Caco-2 (cell line): ENCODE measurements at regions not wholly inside any gene's neighbourhood (a gene's known extent, or its start where the extent isn't known, plus 50 kb on each side); places are given as distances from the start of the nearest gene placed in this dataset.

Experiments
- BruUV-seq: library from RNA; stranded (reverse); fragments of 400-500 nt; replicated peaks from 2 replicates; lab custom pipeline; 2021; lab: Mats Ljungman, UMichigan
- CTCF ChIA-PET: fragments of 300-600 bp; sonication (Branson Sonifier 250); formaldehyde crosslinking; loops from one replicate; lab custom pipeline; 2022; ENCODE audit warnings: antibody characterized with exemption; lab: Charles Lee
- POLR2A ChIA-PET: fragments of 300-600 bp; sonication (Branson Sonifier 250); formaldehyde crosslinking; loops from one replicate; lab custom pipeline; 2022; ENCODE audit warnings: antibody characterized with exemption; lab: Charles Lee
- DNase-seq, 2 experiments: peaks; one replicate each; pipeline versions ENCODE4 v3.0.0 to v3.0.0-alpha.2; 2020 to 2022
- H3K27me3 ChIP-seq: replicated peaks from 2 replicates; pipeline ENCODE4 v1.6.0; 2011; ENCODE audit warnings: low read length; ENCODE audit not compliant: control insufficient read depth, insufficient read depth
- H3K36me3 ChIP-seq: 2 replicates; pipeline ENCODE4 v1.5.1; 2011; ENCODE audit warnings: low read length; ENCODE audit not compliant: control insufficient read depth, insufficient read depth
- H3K4me1 ChIP-seq: fragments of 250-450 bp; sonication (Bioruptor Pico); 2 replicates; pipeline ENCODE4 v1.5.1; 2020; ENCODE audit warnings: mild to moderate bottlenecking
- H3K4me3 ChIP-seq: 2 replicates; pipeline ENCODE4 v1.5.1; 2011; ENCODE audit warnings: low read depth, mild to moderate bottlenecking, control low read depth, low read length
- H3K9me3 ChIP-seq: fragments of 250-450 bp; sonication (Bioruptor Pico); 2 replicates; pipeline ENCODE4 v1.5.1; 2020; ENCODE audit warnings: mild to moderate bottlenecking, moderate library complexity
- H3K27ac Mint-ChIP-seq: one replicate; pipeline ENCODE4 v1.8.0; 2022; ENCODE audit warnings: mixed read lengths; ENCODE audit not compliant: unreplicated experiment
- H3K27me3 Mint-ChIP-seq: one replicate; pipeline ENCODE4 v1.8.0; 2022; ENCODE audit warnings: mixed read lengths; ENCODE audit not compliant: insufficient read depth, unreplicated experiment
- H3K36me3 Mint-ChIP-seq: one replicate; pipeline ENCODE4 v1.8.0; 2022; ENCODE audit warnings: mild to moderate bottlenecking, mixed read lengths; ENCODE audit not compliant: insufficient read depth, unreplicated experiment
- H3K4me1 Mint-ChIP-seq: one replicate; pipeline ENCODE4 v1.8.0; 2022; ENCODE audit warnings: low read depth, mixed read lengths; ENCODE audit not compliant: unreplicated experiment
- H3K4me3 Mint-ChIP-seq: one replicate; pipeline ENCODE4 v1.8.0; 2022; ENCODE audit warnings: mild to moderate bottlenecking, moderate library complexity, mixed read lengths; ENCODE audit not compliant: unreplicated experiment
- H3K9me3 Mint-ChIP-seq: one replicate; pipeline ENCODE4 v1.8.0; 2022; ENCODE audit warnings: mixed read lengths; ENCODE audit not compliant: unreplicated experiment
- intact Hi-C: fragments of 100-400 bp; cut with micrococcal nuclease; formaldehyde crosslinking; loops from one replicate; pipeline ENCODE4 v1.10.0; 2022; ENCODE audit not compliant: unreplicated experiment
- TF ChIP-seq, protein P1 (sequence below), 2 experiments: fragments of 200-600 bp in 1 of 2; IDR thresholded peaks; 1 replicate in 1 of 2; 2 replicates in 1 of 2; pipeline versions ENCODE4 v1.5.1 to v1.8.0; 2011 to 2022; ENCODE audit warnings: antibody characterized with exemption in 1 of 2, control low read depth in 1 of 2, inconsistent platforms in 1 of 2, low read depth in 1 of 2, low read length in 1 of 2, mild to moderate bottlenecking in 1 of 2, moderate library complexity in 1 of 2; ENCODE audit not compliant: insufficient read depth in 1 of 2, severe bottlenecking in 1 of 2, unreplicated experiment in 1 of 2

DNA sequence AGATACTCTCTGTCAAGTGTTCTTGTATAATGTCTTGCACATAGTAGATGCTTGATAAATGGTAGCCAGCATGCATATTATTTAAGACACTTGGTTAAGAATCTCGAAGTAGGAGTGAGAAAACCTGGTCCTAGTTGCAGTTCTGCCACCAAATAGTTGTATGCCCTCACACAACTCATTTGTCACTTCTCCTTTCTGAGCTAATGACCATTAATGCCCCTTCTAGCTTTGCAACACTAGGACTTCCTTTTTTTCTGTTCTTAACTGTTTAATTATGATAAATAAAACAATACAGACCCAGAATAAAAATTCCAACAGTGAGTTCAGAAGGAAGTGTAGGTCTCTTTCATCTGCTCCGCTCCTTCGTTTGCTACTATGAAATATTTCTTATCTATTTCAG is 453.6 kb downstream of the TMEM135 start:
- ChIA-PET CTCF (no interaction called here), POLR2A (no interaction called here)
- Histone ChIP-seq H3K36me3 (no peaks in the 10 kb centered on the region), H3K27me3 (no peaks in the 10 kb centered on the region), H3K9me3 (no peaks in the 10 kb centered on the region), H3K4me3 (no peak overlapping the region), H3K4me1 (no peaks in the 10 kb centered on the region)
- Mint-ChIP-seq H3K27me3 (peaks cover 10% of the 10 kb centered on the region), H3K4me3 (no peak overlapping the region), H3K27ac (no peak overlapping the region), H3K9me3 (no peaks in the 10 kb centered on the region), H3K4me1 (no peaks in the 10 kb centered on the region), H3K36me3 (no peaks in the 10 kb centered on the region)
- BruUV-seq: no TSS peak
- intact Hi-C loops: no loop called here
- TF ChIP-seq, protein P1, sequence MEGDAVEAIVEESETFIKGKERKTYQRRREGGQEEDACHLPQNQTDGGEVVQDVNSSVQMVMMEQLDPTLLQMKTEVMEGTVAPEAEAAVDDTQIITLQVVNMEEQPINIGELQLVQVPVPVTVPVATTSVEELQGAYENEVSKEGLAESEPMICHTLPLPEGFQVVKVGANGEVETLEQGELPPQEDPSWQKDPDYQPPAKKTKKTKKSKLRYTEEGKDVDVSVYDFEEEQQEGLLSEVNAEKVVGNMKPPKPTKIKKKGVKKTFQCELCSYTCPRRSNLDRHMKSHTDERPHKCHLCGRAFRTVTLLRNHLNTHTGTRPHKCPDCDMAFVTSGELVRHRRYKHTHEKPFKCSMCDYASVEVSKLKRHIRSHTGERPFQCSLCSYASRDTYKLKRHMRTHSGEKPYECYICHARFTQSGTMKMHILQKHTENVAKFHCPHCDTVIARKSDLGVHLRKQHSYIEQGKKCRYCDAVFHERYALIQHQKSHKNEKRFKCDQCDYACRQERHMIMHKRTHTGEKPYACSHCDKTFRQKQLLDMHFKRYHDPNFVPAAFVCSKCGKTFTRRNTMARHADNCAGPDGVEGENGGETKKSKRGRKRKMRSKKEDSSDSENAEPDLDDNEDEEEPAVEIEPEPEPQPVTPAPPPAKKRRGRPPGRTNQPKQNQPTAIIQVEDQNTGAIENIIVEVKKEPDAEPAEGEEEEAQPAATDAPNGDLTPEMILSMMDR (IDR thresholded peaks at IDR 0.05; ENCODE audit: insufficient read depth in 1 of 2, low read depth in 1 of 2, low read length in 1 of 2, severe bottlenecking in 1 of 2, unreplicated experiment in 1 of 2): no peak
- no peak for DNase-seq

DNA sequence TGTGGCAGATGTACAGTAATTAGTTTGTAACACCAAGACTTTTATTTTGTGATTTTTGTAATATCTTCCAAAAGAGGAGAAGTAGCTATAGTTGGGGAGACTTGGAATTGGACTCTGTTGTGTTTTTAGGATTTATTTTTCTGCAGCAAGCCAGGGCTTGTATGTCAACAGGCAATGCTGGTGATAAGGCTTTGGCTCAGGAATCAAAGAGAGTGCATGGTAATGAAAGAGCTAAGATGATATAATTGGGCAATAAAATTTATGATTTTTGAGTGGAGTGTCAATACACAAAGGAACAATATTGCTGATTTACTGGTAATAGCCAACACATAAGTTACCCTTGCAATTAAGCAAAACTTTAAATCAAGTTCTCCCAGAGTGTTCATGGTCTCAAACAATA is 452.9 kb downstream of the TMEM135 start:
- Mint-ChIP-seq H3K4me3 (no peak overlapping the region), H3K27ac (no peak overlapping the region), H3K36me3 (no peaks in the 10 kb centered on the region), H3K9me3 (no peaks in the 10 kb centered on the region), H3K27me3 (peaks cover 13% of the 10 kb centered on the region), H3K4me1 (no peaks in the 10 kb centered on the region)
- TF ChIP-seq, protein P1 (IDR thresholded peaks at IDR 0.05; ENCODE audit: insufficient read depth in 1 of 2, low read depth in 1 of 2, low read length in 1 of 2, severe bottlenecking in 1 of 2, unreplicated experiment in 1 of 2): no peak
- Histone ChIP-seq H3K27me3 (no peaks in the 10 kb centered on the region), H3K36me3 (no peaks in the 10 kb centered on the region), H3K4me3 (no peak overlapping the region), H3K9me3 (no peaks in the 10 kb centered on the region), H3K4me1 (no peaks in the 10 kb centered on the region)
- no TSS peak for BruUV-seq
- POLR2A ChIA-PET: no interaction called here
- intact Hi-C loops: no loop called here
- CTCF ChIA-PET: no interaction called here
- DNase-seq: no peak

DNA sequence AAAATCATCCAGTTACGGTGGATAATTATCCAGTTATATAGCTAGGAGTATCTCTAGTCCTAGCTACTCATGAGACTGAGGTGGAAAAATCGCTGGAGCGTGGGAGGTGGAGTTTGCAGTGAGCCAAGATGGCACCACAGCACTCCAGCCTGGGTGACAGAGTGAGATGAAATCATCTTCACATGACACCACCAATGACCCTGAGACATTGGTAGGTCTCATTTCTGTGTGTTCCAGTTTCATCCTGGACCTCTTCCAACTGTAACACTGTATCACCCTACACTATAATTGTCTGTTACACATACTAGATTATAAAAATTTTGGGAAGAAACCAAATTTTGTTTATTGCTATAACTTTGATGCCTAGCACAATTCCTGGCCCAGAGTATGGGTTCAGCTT is 446.8 kb downstream of the TMEM135 start:
- no peaks in the 10 kb centered on the region for H3K27me3 ChIP-seq
- TF ChIP-seq, protein P1 (IDR thresholded peaks at IDR 0.05; ENCODE audit: insufficient read depth in 1 of 2, low read depth in 1 of 2, low read length in 1 of 2, severe bottlenecking in 1 of 2, unreplicated experiment in 1 of 2): no peak
- DNase-seq: no peak
- no peak overlapping the region for H3K4me3 ChIP-seq
- no peaks in the 10 kb centered on the region for H3K4me1 Mint-ChIP-seq
- peaks cover 10% of the 10 kb centered on the region for H3K27me3 Mint-ChIP-seq
- no peaks in the 10 kb centered on the region for H3K4me1 ChIP-seq
- H3K9me3 Mint-ChIP-seq: no peaks in the 10 kb centered on the region
- H3K4me3 Mint-ChIP-seq: no peak overlapping the region
- H3K9me3 ChIP-seq: no peaks in the 10 kb centered on the region; the same call in 1 of the 2 replicates
- no peaks in the 10 kb centered on the region for H3K36me3 Mint-ChIP-seq
- H3K27ac Mint-ChIP-seq: no peak overlapping the region
- CTCF ChIA-PET: no interaction called here
- intact Hi-C loops: no loop called here
- POLR2A ChIA-PET: no interaction called here
- no peaks in the 10 kb centered on the region for H3K36me3 ChIP-seq
- BruUV-seq: no TSS peak
